ENCODE measurements at regions not wholly inside any gene's neighbourhood (a gene's known extent, or its start where the extent isn't known, plus 50 kb on each side); places are given as distances from the start of the nearest gene placed in this dataset.

GRCh38 chr4:116444117-116444516 lies 641.3 kb downstream of the TRAM1L1 start:
- ChIA-PET CTCF (no interaction called here), POLR2A (no interaction called here)
- DNase-seq: no peak
- H3K36me3 ChIP-seq (ENCODE audit: control insufficient read depth in 4 of 4, insufficient read depth in 4 of 4, low read length in 3 of 4): no peaks in the 10 kb centered on the region
- H3K4me3 ChIP-seq (ENCODE audit: control insufficient read depth in 1 of 7, extremely low read depth in 1 of 7, insufficient read depth in 4 of 7, low read depth in 2 of 7, low read length in 6 of 7): no peak overlapping the region
- H3K27me3 ChIP-seq (replicated peaks in 2 of 5; ENCODE audit: control insufficient read depth in 4 of 5, insufficient read depth in 5 of 5, low read length in 4 of 5): no peaks in the 10 kb centered on the region
- H3K27ac ChIP-seq (ENCODE audit: insufficient read depth in 1 of 2, low read depth in 1 of 2, low read length in 2 of 2, poor library complexity in 1 of 2, severe bottlenecking in 2 of 2): no peak overlapping the region
- H3K4me1 ChIP-seq (ENCODE audit: control extremely low read depth in 1 of 4, control insufficient read depth in 4 of 4, insufficient read depth in 4 of 4, low read length in 3 of 4): no peaks in the 10 kb centered on the region
- H3K9me3 ChIP-seq (ENCODE audit: control extremely low read depth in 1 of 5, control insufficient read depth in 4 of 5, insufficient read depth in 2 of 5, low read depth in 1 of 5, low read length in 4 of 5): no peaks in the 10 kb centered on the region

- Histone ChIP-seq H3K36me3 (ENCODE audit: control insufficient read depth in 4 of 4, insufficient read depth in 4 of 4, low read length in 3 of 4) (no peaks in the 10 kb centered on the region), H3K4me1 (ENCODE audit: control extremely low read depth in 1 of 4, control insufficient read depth in 4 of 4, insufficient read depth in 4 of 4, low read length in 3 of 4) (no peaks in the 10 kb centered on the region), H3K9me3 (ENCODE audit: control extremely low read depth in 1 of 5, control insufficient read depth in 4 of 5, insufficient read depth in 2 of 5, low read depth in 1 of 5, low read length in 4 of 5) (no peaks in the 10 kb centered on the region), H3K4me3 (ENCODE audit: control insufficient read depth in 1 of 7, extremely low read depth in 1 of 7, insufficient read depth in 4 of 7, low read depth in 2 of 7, low read length in 6 of 7) (no peak overlapping the region), H3K27me3 (replicated peaks in 2 of 5; ENCODE audit: control insufficient read depth in 4 of 5, insufficient read depth in 5 of 5, low read length in 4 of 5) (no peaks in the 10 kb centered on the region), H3K27ac (ENCODE audit: insufficient read depth in 1 of 2, low read depth in 1 of 2, low read length in 2 of 2, poor library complexity in 1 of 2, severe bottlenecking in 2 of 2) (no peak overlapping the region)
- no CpG with 5 or more reads among the region's 1 CpG for WGBS (ENCODE audit: insufficient coverage)
- no peak for DNase-seq
- POLR2A ChIA-PET: interaction anchor here (0.6 kb wide), 1 partner anchor 63 kb away, joined by 3 read pairs; no protein-coding TSS in a partner anchor
- CTCF ChIA-PET: no interaction called here
These were observed 646.2 kb downstream of the TRAM1L1 start for GRCh38 chr4:116438981-116439729.

GRCh38 chr4:116438417-116438816 lies 647.0 kb downstream of the TRAM1L1 start:
- no peaks in the 10 kb centered on the region for H3K9me3 ChIP-seq (ENCODE audit: control extremely low read depth in 1 of 5, control insufficient read depth in 4 of 5, insufficient read depth in 2 of 5, low read depth in 1 of 5, low read length in 4 of 5)
- 100% methylated on average over 1 of the region's 2 CpGs for WGBS (ENCODE audit: insufficient coverage)
- DNase-seq: no peak
- ChIA-PET POLR2A (interaction anchor here (0.6 kb wide), 1 partner anchor 62 kb away, joined by 3 read pairs; no protein-coding TSS in a partner anchor), CTCF (no interaction called here)
- H3K27me3 ChIP-seq (replicated peaks in 2 of 5; ENCODE audit: control insufficient read depth in 4 of 5, insufficient read depth in 5 of 5, low read length in 4 of 5): no peaks in the 10 kb centered on the region
- no peaks in the 10 kb centered on the region for H3K36me3 ChIP-seq (ENCODE audit: control insufficient read depth in 4 of 4, insufficient read depth in 4 of 4, low read length in 3 of 4)
- no peak overlapping the region for H3K27ac ChIP-seq (ENCODE audit: insufficient read depth in 1 of 2, low read depth in 1 of 2, low read length in 2 of 2, poor library complexity in 1 of 2, severe bottlenecking in 2 of 2)
- H3K4me3 ChIP-seq (ENCODE audit: control insufficient read depth in 1 of 7, extremely low read depth in 1 of 7, insufficient read depth in 4 of 7, low read depth in 2 of 7, low read length in 6 of 7): no peak overlapping the region
- H3K4me1 ChIP-seq (ENCODE audit: control extremely low read depth in 1 of 4, control insufficient read depth in 4 of 4, insufficient read depth in 4 of 4, low read length in 3 of 4): no peaks in the 10 kb centered on the region

GRCh38 chr4:116427666-116428065 lies 657.7 kb downstream of the TRAM1L1 start:
- H3K9me3 ChIP-seq (ENCODE audit: control extremely low read depth in 1 of 5, control insufficient read depth in 4 of 5, insufficient read depth in 2 of 5, low read depth in 1 of 5, low read length in 4 of 5): peaks cover 2 to 16% (median 6%) of the 10 kb centered on the region in 5 experiments
- no peak overlapping the region for H3K27ac ChIP-seq (ENCODE audit: insufficient read depth in 1 of 2, low read depth in 1 of 2, low read length in 2 of 2, poor library complexity in 1 of 2, severe bottlenecking in 2 of 2)
- POLR2A ChIA-PET: no interaction called here
- CTCF ChIA-PET: no interaction called here
- H3K36me3 ChIP-seq (ENCODE audit: control insufficient read depth in 4 of 4, insufficient read depth in 4 of 4, low read length in 3 of 4): no peaks in the 10 kb centered on the region
- no peaks in the 10 kb centered on the region for H3K4me1 ChIP-seq (ENCODE audit: control extremely low read depth in 1 of 4, control insufficient read depth in 4 of 4, insufficient read depth in 4 of 4, low read length in 3 of 4)
- no peaks in the 10 kb centered on the region for H3K27me3 ChIP-seq (replicated peaks in 2 of 5; ENCODE audit: control insufficient read depth in 4 of 5, insufficient read depth in 5 of 5, low read length in 4 of 5)
- H3K4me3 ChIP-seq (ENCODE audit: control insufficient read depth in 1 of 7, extremely low read depth in 1 of 7, insufficient read depth in 4 of 7, low read depth in 2 of 7, low read length in 6 of 7): no peak overlapping the region
- DNase-seq: no peak
- 86% methylated on average over 1 of the region's 1 CpG for WGBS (ENCODE audit: insufficient coverage)

GRCh38 chr4:116413222-116413621 lies 672.2 kb downstream of the TRAM1L1 start:
- WGBS (ENCODE audit: insufficient coverage): 100% methylated on average over 1 of the region's 2 CpGs
- H3K4me3 ChIP-seq (ENCODE audit: control insufficient read depth in 1 of 7, extremely low read depth in 1 of 7, insufficient read depth in 4 of 7, low read depth in 2 of 7, low read length in 6 of 7): no peak overlapping the region
- H3K9me3 ChIP-seq (ENCODE audit: control extremely low read depth in 1 of 5, control insufficient read depth in 4 of 5, insufficient read depth in 2 of 5, low read depth in 1 of 5, low read length in 4 of 5): no peaks in the 10 kb centered on the region
- H3K36me3 ChIP-seq (ENCODE audit: control insufficient read depth in 4 of 4, insufficient read depth in 4 of 4, low read length in 3 of 4): no peaks in the 10 kb centered on the region
- H3K27me3 ChIP-seq (replicated peaks in 2 of 5; ENCODE audit: control insufficient read depth in 4 of 5, insufficient read depth in 5 of 5, low read length in 4 of 5): no peaks in the 10 kb centered on the region
- H3K27ac ChIP-seq (ENCODE audit: insufficient read depth in 1 of 2, low read depth in 1 of 2, low read length in 2 of 2, poor library complexity in 1 of 2, severe bottlenecking in 2 of 2): no peak overlapping the region
- H3K4me1 ChIP-seq (ENCODE audit: control extremely low read depth in 1 of 4, control insufficient read depth in 4 of 4, insufficient read depth in 4 of 4, low read length in 3 of 4): no peaks in the 10 kb centered on the region
- ChIA-PET POLR2A (no interaction called here), CTCF (no interaction called here)
- DNase-seq: no peak

GRCh38 chr4:116401293-116401692 lies 684.1 kb downstream of the TRAM1L1 start:
- no peak overlapping the region for H3K27ac ChIP-seq (ENCODE audit: insufficient read depth in 1 of 2, low read depth in 1 of 2, low read length in 2 of 2, poor library complexity in 1 of 2, severe bottlenecking in 2 of 2)
- ChIA-PET POLR2A (no interaction called here), CTCF (no interaction called here)
- WGBS (ENCODE audit: insufficient coverage): 93% methylated on average over 4 of the region's 4 CpGs
- H3K4me1 ChIP-seq (ENCODE audit: control extremely low read depth in 1 of 4, control insufficient read depth in 4 of 4, insufficient read depth in 4 of 4, low read length in 3 of 4): no peaks in the 10 kb centered on the region
- H3K36me3 ChIP-seq (ENCODE audit: control insufficient read depth in 4 of 4, insufficient read depth in 4 of 4, low read length in 3 of 4): no peaks in the 10 kb centered on the region
- no peak for DNase-seq
- no peaks in the 10 kb centered on the region for H3K9me3 ChIP-seq (ENCODE audit: control extremely low read depth in 1 of 5, control insufficient read depth in 4 of 5, insufficient read depth in 2 of 5, low read depth in 1 of 5, low read length in 4 of 5)
- H3K4me3 ChIP-seq (ENCODE audit: control insufficient read depth in 1 of 7, extremely low read depth in 1 of 7, insufficient read depth in 4 of 7, low read depth in 2 of 7, low read length in 6 of 7): no peak overlapping the region
- no peaks in the 10 kb centered on the region for H3K27me3 ChIP-seq (replicated peaks in 2 of 5; ENCODE audit: control insufficient read depth in 4 of 5, insufficient read depth in 5 of 5, low read length in 4 of 5)

GRCh38 chr4:116400480-116400879 lies 684.9 kb downstream of the TRAM1L1 start:
- Histone ChIP-seq H3K27me3 (replicated peaks in 2 of 5; ENCODE audit: control insufficient read depth in 4 of 5, insufficient read depth in 5 of 5, low read length in 4 of 5) (no peaks in the 10 kb centered on the region), H3K27ac (ENCODE audit: insufficient read depth in 1 of 2, low read depth in 1 of 2, low read length in 2 of 2, poor library complexity in 1 of 2, severe bottlenecking in 2 of 2) (no peak overlapping the region), H3K36me3 (ENCODE audit: control insufficient read depth in 4 of 4, insufficient read depth in 4 of 4, low read length in 3 of 4) (no peaks in the 10 kb centered on the region), H3K9me3 (ENCODE audit: control extremely low read depth in 1 of 5, control insufficient read depth in 4 of 5, insufficient read depth in 2 of 5, low read depth in 1 of 5, low read length in 4 of 5) (no peaks in the 10 kb centered on the region), H3K4me3 (ENCODE audit: control insufficient read depth in 1 of 7, extremely low read depth in 1 of 7, insufficient read depth in 4 of 7, low read depth in 2 of 7, low read length in 6 of 7) (no peak overlapping the region), H3K4me1 (ENCODE audit: control extremely low read depth in 1 of 4, control insufficient read depth in 4 of 4, insufficient read depth in 4 of 4, low read length in 3 of 4) (no peaks in the 10 kb centered on the region)
- ChIA-PET POLR2A (no interaction called here), CTCF (no interaction called here)
- WGBS (ENCODE audit: insufficient coverage): 100% methylated on average over 1 of the region's 1 CpG
- DNase-seq: no peak

All from common myeloid progenitor, CD34-positive (primary cell).